Mesothelial cell of epicardium (in vitro differentiated cells): ENCODE measurements at regions not wholly inside any gene's neighbourhood (a gene's known extent, or its start where the extent isn't known, plus 50 kb on each side); places are given as distances from the start of the nearest gene placed in this dataset.
"Not testable (repeated sequence)": the region's sequence is repeated elsewhere in the genome, so short reads cannot be mapped to it uniquely, and the experiment has no call there.

Experiments
- DNase-seq, 2 experiments: peaks; one replicate each; pipeline ENCODE4 v3.0.0; 2021; ENCODE audit warnings: low spot score in 2 of 2; ENCODE audit not compliant: unreplicated experiment in 2 of 2
- H3K27ac Mint-ChIP-seq: 2 replicates; pipeline ENCODE4 v1.8.0; 2021; ENCODE audit warnings: mixed read lengths
- H3K27me3 Mint-ChIP-seq: 2 replicates; pipeline ENCODE4 v1.8.0; 2021; ENCODE audit warnings: low read depth, mixed read lengths
- H3K36me3 Mint-ChIP-seq: 2 replicates; pipeline ENCODE4 v1.8.0; 2021; ENCODE audit warnings: mixed read lengths
- H3K4me1 Mint-ChIP-seq: 2 replicates; pipeline ENCODE4 v1.8.0; 2021; ENCODE audit warnings: mixed read lengths
- H3K4me3 Mint-ChIP-seq: 2 replicates; pipeline ENCODE4 v1.8.0; 2021; ENCODE audit warnings: mild to moderate bottlenecking, moderate library complexity, mixed read lengths
- H3K9me3 Mint-ChIP-seq: 2 replicates; pipeline ENCODE4 v1.8.0; 2021; ENCODE audit warnings: mixed read lengths
- TF ChIP-seq, protein P1 (sequence below): fragments of 200-600 bp; sonication (generic); IDR thresholded peaks from one replicate; pipeline ENCODE4 v1.5.0; 2021; ENCODE audit warnings: antibody characterized with exemption; ENCODE audit not compliant: unreplicated experiment

- Mint-ChIP-seq H3K27me3 (no peaks in the 10 kb centered on the region), H3K9me3 (no peaks in the 10 kb centered on the region), H3K4me3 (no peak overlapping the region), H3K4me1 (peaks cover 17% of the 10 kb centered on the region), H3K27ac (no peak overlapping the region), H3K36me3 (no peaks in the 10 kb centered on the region)
- DNase-seq = no peak
- TF ChIP-seq, protein P1, sequence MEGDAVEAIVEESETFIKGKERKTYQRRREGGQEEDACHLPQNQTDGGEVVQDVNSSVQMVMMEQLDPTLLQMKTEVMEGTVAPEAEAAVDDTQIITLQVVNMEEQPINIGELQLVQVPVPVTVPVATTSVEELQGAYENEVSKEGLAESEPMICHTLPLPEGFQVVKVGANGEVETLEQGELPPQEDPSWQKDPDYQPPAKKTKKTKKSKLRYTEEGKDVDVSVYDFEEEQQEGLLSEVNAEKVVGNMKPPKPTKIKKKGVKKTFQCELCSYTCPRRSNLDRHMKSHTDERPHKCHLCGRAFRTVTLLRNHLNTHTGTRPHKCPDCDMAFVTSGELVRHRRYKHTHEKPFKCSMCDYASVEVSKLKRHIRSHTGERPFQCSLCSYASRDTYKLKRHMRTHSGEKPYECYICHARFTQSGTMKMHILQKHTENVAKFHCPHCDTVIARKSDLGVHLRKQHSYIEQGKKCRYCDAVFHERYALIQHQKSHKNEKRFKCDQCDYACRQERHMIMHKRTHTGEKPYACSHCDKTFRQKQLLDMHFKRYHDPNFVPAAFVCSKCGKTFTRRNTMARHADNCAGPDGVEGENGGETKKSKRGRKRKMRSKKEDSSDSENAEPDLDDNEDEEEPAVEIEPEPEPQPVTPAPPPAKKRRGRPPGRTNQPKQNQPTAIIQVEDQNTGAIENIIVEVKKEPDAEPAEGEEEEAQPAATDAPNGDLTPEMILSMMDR = no peak
These were observed 215.2 kb downstream of the LMBRD1 start for GRCh38 chr6:69581581-69581980.

GRCh38 chr6:69580706-69581105, 216.1 kb downstream of the LMBRD1 start:
- H3K9me3 Mint-ChIP-seq = no peaks in the 10 kb centered on the region
- peaks cover 17% of the 10 kb centered on the region for H3K4me1 Mint-ChIP-seq
- H3K27ac Mint-ChIP-seq = no peak overlapping the region
- no peak overlapping the region for H3K4me3 Mint-ChIP-seq
- TF ChIP-seq, protein P1 = no peak
- DNase-seq = no peak
- no peaks in the 10 kb centered on the region for H3K27me3 Mint-ChIP-seq
- H3K36me3 Mint-ChIP-seq = no peaks in the 10 kb centered on the region

- Mint-ChIP-seq H3K4me1 (no peaks in the 10 kb centered on the region), H3K27me3 (no peaks in the 10 kb centered on the region), H3K4me3 (no peak overlapping the region), H3K36me3 (no peaks in the 10 kb centered on the region), H3K9me3 (no peaks in the 10 kb centered on the region), H3K27ac (no peak overlapping the region)
- no peak for DNase-seq
- TF ChIP-seq, protein P1 = no peak
These were observed 218.4 kb downstream of the LMBRD1 start for GRCh38 chr6:69578361-69578890.

DNA sequence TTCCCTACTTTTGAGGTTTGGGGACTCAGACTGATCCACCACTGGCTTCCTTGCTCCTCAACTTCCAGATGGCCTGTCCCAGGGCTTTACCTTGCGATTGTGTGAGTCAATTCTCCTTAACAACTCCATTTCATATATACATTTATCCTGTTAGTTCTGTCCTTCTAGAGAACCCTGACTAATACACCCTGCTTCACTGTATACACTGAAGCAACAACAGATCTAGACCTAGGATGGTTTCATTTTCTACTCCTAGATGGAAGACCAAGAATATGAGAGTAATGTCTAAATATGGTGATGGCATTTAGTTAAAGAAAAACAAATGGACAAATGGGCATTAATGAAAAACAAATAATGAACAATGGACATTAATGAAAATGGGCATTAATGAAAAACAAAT, 225.6 kb downstream of the LMBRD1 start:
- TF ChIP-seq, protein P1 = no peak
- Mint-ChIP-seq H3K27ac (no peak overlapping the region), H3K27me3 (no peaks in the 10 kb centered on the region), H3K9me3 (peaks cover 4% of the 10 kb centered on the region), H3K4me3 (no peak overlapping the region), H3K36me3 (no peaks in the 10 kb centered on the region), H3K4me1 (no peaks in the 10 kb centered on the region)
- DNase-seq = no peak

GRCh38 chr6:69570106-69570505, 226.7 kb downstream of the LMBRD1 start:
- Mint-ChIP-seq H3K27me3 (no peaks in the 10 kb centered on the region), H3K4me3 (no peak overlapping the region), H3K27ac (no peak overlapping the region), H3K9me3 (peaks cover 10% of the 10 kb centered on the region), H3K36me3 (no peaks in the 10 kb centered on the region), H3K4me1 (no peaks in the 10 kb centered on the region)
- TF ChIP-seq, protein P1 = no peak
- no peak for DNase-seq

- not testable (repeated sequence) for H3K36me3 Mint-ChIP-seq, DNase-seq, H3K27ac Mint-ChIP-seq, H3K4me1 Mint-ChIP-seq, H3K27me3 Mint-ChIP-seq, H3K4me3 Mint-ChIP-seq
- peaks cover 43% of the 10 kb centered on the region for H3K9me3 Mint-ChIP-seq
These were observed 236.2 kb downstream of the LMBRD1 start for GRCh38 chr6:69560597-69560996.
